Gastrocnemius medialis (tissue), 4 donors: ENCODE measurements at regions not wholly inside any gene's neighbourhood (a gene's known extent, or its start where the extent isn't known, plus 50 kb on each side); places are given as distances from the start of the nearest gene placed in this dataset.

Source experiments
- POLR2A ChIP-seq, 2 donors: fragments of 450-650 bp; IDR thresholded peaks; one replicate each; pipeline ENCODE4 v1.6.1; 2017; ENCODE audit warnings: antibody characterized with exemption in 2 of 2, mild to moderate bottlenecking in 2 of 2, moderate library complexity in 2 of 2
- TF ChIP-seq, protein P1 (sequence below), 5 experiments: fragments of 450-650 bp in 3 of 5; fragments of 200-600 bp in 2 of 5; sonication (generic) in 2 of 5; IDR thresholded peaks in 4 of 5; conservative IDR thresholded peaks in 1 of 5; 1 replicate in 4 of 5; 2 replicates in 1 of 5; pipeline ENCODE4 v1.5.1; 2016 to 2019; ENCODE audit warnings: antibody characterized with exemption in 5 of 5, mild to moderate bottlenecking in 3 of 5, moderate library complexity in 3 of 5

DNA sequence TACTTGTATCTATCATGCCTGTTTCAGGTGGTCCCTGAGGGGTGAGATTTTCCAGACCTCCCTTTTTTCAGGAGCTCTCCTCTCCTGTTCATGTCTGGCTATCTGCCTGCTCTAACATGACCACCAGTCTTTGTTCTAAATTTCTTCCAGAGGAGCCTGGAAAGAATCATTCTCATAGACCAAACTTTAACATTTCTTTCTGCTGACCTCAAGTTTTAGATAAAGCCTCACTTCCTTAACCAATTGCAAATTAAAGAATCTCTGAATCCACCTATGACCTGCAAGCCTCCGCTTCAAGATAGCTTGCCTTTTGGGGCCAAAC is 97.6 kb downstream of the TEX51 start:
- TF ChIP-seq POLR2A (IDR thresholded peaks at IDR 0.05), result no peak
- TF ChIP-seq, protein P1, sequence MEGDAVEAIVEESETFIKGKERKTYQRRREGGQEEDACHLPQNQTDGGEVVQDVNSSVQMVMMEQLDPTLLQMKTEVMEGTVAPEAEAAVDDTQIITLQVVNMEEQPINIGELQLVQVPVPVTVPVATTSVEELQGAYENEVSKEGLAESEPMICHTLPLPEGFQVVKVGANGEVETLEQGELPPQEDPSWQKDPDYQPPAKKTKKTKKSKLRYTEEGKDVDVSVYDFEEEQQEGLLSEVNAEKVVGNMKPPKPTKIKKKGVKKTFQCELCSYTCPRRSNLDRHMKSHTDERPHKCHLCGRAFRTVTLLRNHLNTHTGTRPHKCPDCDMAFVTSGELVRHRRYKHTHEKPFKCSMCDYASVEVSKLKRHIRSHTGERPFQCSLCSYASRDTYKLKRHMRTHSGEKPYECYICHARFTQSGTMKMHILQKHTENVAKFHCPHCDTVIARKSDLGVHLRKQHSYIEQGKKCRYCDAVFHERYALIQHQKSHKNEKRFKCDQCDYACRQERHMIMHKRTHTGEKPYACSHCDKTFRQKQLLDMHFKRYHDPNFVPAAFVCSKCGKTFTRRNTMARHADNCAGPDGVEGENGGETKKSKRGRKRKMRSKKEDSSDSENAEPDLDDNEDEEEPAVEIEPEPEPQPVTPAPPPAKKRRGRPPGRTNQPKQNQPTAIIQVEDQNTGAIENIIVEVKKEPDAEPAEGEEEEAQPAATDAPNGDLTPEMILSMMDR (IDR thresholded peaks at IDR 0.05 in 4 of 5, conservative IDR thresholded peaks at IDR 0.05 in 1 of 5), result no peak
